Chondrocyte (in vitro differentiated cells): ENCODE measurements at regions not wholly inside any gene's neighbourhood (a gene's known extent, or its start where the extent isn't known, plus 50 kb on each side); places are given as distances from the start of the nearest gene placed in this dataset.

ENCODE experiments used
- DNase-seq: peaks from one replicate; pipeline ENCODE4 v3.0.0; 2021; ENCODE audit warnings: mixed read lengths, low spot score
- H3K27ac Mint-ChIP-seq: one replicate; pipeline ENCODE4 v1.8.0; 2021; ENCODE audit warnings: mild to moderate bottlenecking, moderate library complexity, mixed read lengths; ENCODE audit not compliant: unreplicated experiment
- H3K27me3 Mint-ChIP-seq: 2 replicates; pipeline ENCODE4 v1.8.0; 2021; ENCODE audit warnings: low read depth, mixed read lengths
- H3K36me3 Mint-ChIP-seq: 2 replicates; pipeline ENCODE4 v1.8.0; 2021; ENCODE audit warnings: low read depth, mixed read lengths
- H3K4me1 Mint-ChIP-seq: 2 replicates; pipeline ENCODE4 v1.8.0; 2021; ENCODE audit warnings: low read depth, mild to moderate bottlenecking, mixed read lengths
- H3K4me3 Mint-ChIP-seq: one replicate; pipeline ENCODE4 v1.8.0; 2021; ENCODE audit warnings: mild to moderate bottlenecking, moderate library complexity, mixed read lengths; ENCODE audit not compliant: unreplicated experiment
- H3K9me3 Mint-ChIP-seq: 2 replicates; pipeline ENCODE4 v1.8.0; 2021; ENCODE audit warnings: low read depth, mixed read lengths
- CTCF ChIP-seq: fragments of 200-600 bp; sonication (generic); IDR thresholded peaks from 2 replicates; pipeline ENCODE4 v1.5.0; 2021; ENCODE audit warnings: antibody characterized with exemption, mild to moderate bottlenecking, moderate library complexity

GRCh38 chr5:58080573-58080972 lies 379.3 kb downstream of the PLK2 start:
- H3K4me3 Mint-ChIP-seq = no peak overlapping the region
- no peak overlapping the region for H3K27ac Mint-ChIP-seq
- no peaks in the 10 kb centered on the region for H3K9me3 Mint-ChIP-seq
- peaks cover 11% of the 10 kb centered on the region for H3K4me1 Mint-ChIP-seq
- no peaks in the 10 kb centered on the region for H3K27me3 Mint-ChIP-seq
- DNase-seq = no peak
- no peaks in the 10 kb centered on the region for H3K36me3 Mint-ChIP-seq
- no peak for TF ChIP-seq CTCF

GRCh38 chr5:58077966-58078365 lies 381.9 kb downstream of the PLK2 start:
- H3K4me3 Mint-ChIP-seq = no peak overlapping the region
- H3K36me3 Mint-ChIP-seq = no peaks in the 10 kb centered on the region
- no peak for DNase-seq
- H3K27me3 Mint-ChIP-seq = no peaks in the 10 kb centered on the region
- peaks cover 10% of the 10 kb centered on the region for H3K4me1 Mint-ChIP-seq
- H3K9me3 Mint-ChIP-seq = no peaks in the 10 kb centered on the region
- H3K27ac Mint-ChIP-seq = no peak overlapping the region
- no peak for TF ChIP-seq CTCF

GRCh38 chr5:58077416-58077815 lies 382.5 kb downstream of the PLK2 start:
- H3K4me3 Mint-ChIP-seq = no peak overlapping the region
- no peak for TF ChIP-seq CTCF
- H3K36me3 Mint-ChIP-seq = no peaks in the 10 kb centered on the region
- no peak for DNase-seq
- H3K4me1 Mint-ChIP-seq = peaks cover 11% of the 10 kb centered on the region
- no peak overlapping the region for H3K27ac Mint-ChIP-seq
- H3K9me3 Mint-ChIP-seq = no peaks in the 10 kb centered on the region
- no peaks in the 10 kb centered on the region for H3K27me3 Mint-ChIP-seq

GRCh38 chr5:58076483-58077257 lies 383.2 kb downstream of the PLK2 start:
- no peak overlapping the region for H3K4me3 Mint-ChIP-seq
- no peak for TF ChIP-seq CTCF
- no peaks in the 10 kb centered on the region for H3K36me3 Mint-ChIP-seq
- peaks cover 13% of the 10 kb centered on the region for H3K4me1 Mint-ChIP-seq
- no peaks in the 10 kb centered on the region for H3K27me3 Mint-ChIP-seq
- no peak overlapping the region for H3K27ac Mint-ChIP-seq
- DNase-seq = no peak
- no peaks in the 10 kb centered on the region for H3K9me3 Mint-ChIP-seq

- no peak for DNase-seq
- Mint-ChIP-seq H3K9me3 (no peaks in the 10 kb centered on the region), H3K27me3 (no peaks in the 10 kb centered on the region), H3K27ac (no peak overlapping the region), H3K4me3 (no peak overlapping the region), H3K36me3 (no peaks in the 10 kb centered on the region), H3K4me1 (peaks cover 13% of the 10 kb centered on the region)
- TF ChIP-seq CTCF = no peak
Measured at GRCh38 chr5:58075907-58076306, 384.0 kb downstream of the PLK2 start.
